Peyer's patch (tissue), 4 donors: ENCODE measurements at regions not wholly inside any gene's neighbourhood (a gene's known extent, or its start where the extent isn't known, plus 50 kb on each side); places are given as distances from the start of the nearest gene placed in this dataset.

ENCODE experiments used
- DNase-seq, 3 donors: peaks; one replicate each; pipeline ENCODE4 v3.0.0-alpha.2; 2017 to 2019
- H3K27ac ChIP-seq, 4 donors: fragments of 200-600 bp; sonication (generic); one replicate each; pipeline ENCODE4 v1.5.1; 2016 to 2019
- H3K27me3 ChIP-seq, 2 donors: fragments of 200-600 bp; sonication (generic); one replicate each; pipeline ENCODE4 v1.5.1; 2019
- H3K36me3 ChIP-seq, 3 donors: fragments of 200-600 bp; sonication (generic); one replicate each; pipeline ENCODE4 v1.5.1; 2016 to 2019
- H3K4me1 ChIP-seq, 4 donors: fragments of 200-600 bp; sonication (generic); one replicate each; pipeline ENCODE4 v1.5.1; 2016 to 2019
- H3K4me3 ChIP-seq, 4 donors: fragments of 200-600 bp; sonication (generic); 1 replicate in 3 of 4; 2 replicates in 1 of 4; pipeline ENCODE4 v1.5.1; 2016 to 2019; ENCODE audit warnings: mild to moderate bottlenecking in 1 of 4
- H3K9me3 ChIP-seq, 4 donors: fragments of 200-600 bp; sonication (generic); one replicate each; pipeline ENCODE4 v1.5.1; 2016 to 2019; ENCODE audit warnings: mild to moderate bottlenecking in 1 of 4
- CTCF ChIP-seq, 6 experiments: fragments of 450-650 bp in 4 of 6; fragments of 200-600 bp in 2 of 6; sonication (generic) in 1 of 6; IDR thresholded peaks; one replicate each; pipeline ENCODE4 v1.5.1; 2017 to 2019; ENCODE audit warnings: antibody characterized with exemption in 6 of 6, mild to moderate bottlenecking in 3 of 6, moderate library complexity in 1 of 6
- POLR2A ChIP-seq, 2 donors: fragments of 450-650 bp; IDR thresholded peaks; one replicate each; pipeline ENCODE4 v1.5.1; 2017; ENCODE audit warnings: antibody characterized with exemption in 2 of 2, mild to moderate bottlenecking in 2 of 2, moderate library complexity in 2 of 2

DNA sequence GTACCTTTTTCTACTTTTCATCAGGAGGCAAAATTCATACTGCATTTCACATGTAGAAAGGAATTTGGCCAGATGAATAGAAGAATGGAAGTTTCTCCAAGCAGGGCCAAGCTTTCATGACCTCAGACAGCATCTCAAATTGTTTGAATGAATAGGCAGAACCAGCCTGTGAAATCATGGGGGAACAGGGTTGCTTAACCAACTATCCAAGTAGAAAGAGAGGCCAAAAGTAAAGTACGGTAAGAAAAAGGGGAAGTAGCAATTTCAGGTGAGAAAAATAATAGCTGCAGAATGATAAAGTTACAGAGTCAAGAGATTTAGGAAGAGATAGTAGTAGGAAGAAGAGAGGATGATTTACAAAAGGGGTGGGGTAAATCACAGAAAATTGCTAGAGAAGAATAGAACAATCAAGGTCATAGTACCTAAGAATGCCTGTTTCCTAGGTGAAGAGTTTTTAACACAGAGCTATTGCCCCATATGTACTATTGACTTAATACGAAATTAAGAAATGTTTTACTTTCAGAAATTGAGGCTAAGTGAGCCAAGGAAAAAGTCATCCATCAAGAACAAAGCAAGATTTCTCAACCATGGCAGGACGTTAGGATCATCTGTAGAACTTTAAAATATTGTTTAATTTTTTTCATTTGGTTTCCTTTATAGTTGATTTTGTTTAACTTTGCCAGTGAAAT, 177.1 kb upstream of the TET2 start:
- H3K9me3 ChIP-seq, result no peaks in the 10 kb centered on the region
- TF ChIP-seq CTCF (IDR thresholded peaks at IDR 0.05), result no peak
- TF ChIP-seq POLR2A (IDR thresholded peaks at IDR 0.05), result no peak
- no peaks in the 10 kb centered on the region for H3K36me3 ChIP-seq
- H3K27me3 ChIP-seq, result no peaks in the 10 kb centered on the region
- no peaks in the 10 kb centered on the region for H3K4me1 ChIP-seq
- no peak overlapping the region for H3K4me3 ChIP-seq
- DNase-seq, result no peak
- no peak overlapping the region for H3K27ac ChIP-seq

GRCh38 chr4:104971462-104971861, 175.2 kb upstream of the TET2 start:
- H3K27me3 ChIP-seq, result no peaks in the 10 kb centered on the region
- H3K9me3 ChIP-seq, result no peaks in the 10 kb centered on the region
- no peak for TF ChIP-seq POLR2A (IDR thresholded peaks at IDR 0.05)
- TF ChIP-seq CTCF (IDR thresholded peaks at IDR 0.05), result no peak
- H3K4me3 ChIP-seq, result no peak overlapping the region
- no peak overlapping the region for H3K27ac ChIP-seq
- H3K36me3 ChIP-seq, result no peaks in the 10 kb centered on the region
- no peak for DNase-seq
- H3K4me1 ChIP-seq, result no peaks in the 10 kb centered on the region

DNA sequence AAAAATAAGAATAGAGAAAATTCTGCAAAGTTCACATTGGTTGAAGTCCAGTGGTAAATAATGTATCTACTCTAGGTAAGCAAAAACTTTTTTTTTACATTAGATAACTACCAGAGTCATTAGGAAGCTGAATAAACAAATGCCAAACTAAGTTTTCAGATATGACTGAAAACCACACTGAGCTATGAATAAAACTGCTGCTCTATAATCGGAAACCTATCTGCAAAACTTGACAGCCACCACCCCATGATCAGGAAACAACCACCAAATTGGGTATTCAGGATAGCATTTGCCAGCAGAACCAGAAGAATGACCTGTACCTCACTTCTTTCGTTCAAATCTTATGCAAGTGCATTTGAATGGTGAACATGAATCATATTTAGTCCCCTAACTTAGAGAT, 173.0 kb upstream of the TET2 start:
- Histone ChIP-seq H3K36me3 (no peaks in the 10 kb centered on the region), H3K9me3 (no peaks in the 10 kb centered on the region), H3K4me1 (no peaks in the 10 kb centered on the region), H3K4me3 (no peak overlapping the region), H3K27me3 (no peaks in the 10 kb centered on the region), H3K27ac (no peak overlapping the region)
- DNase-seq, result no peak
- no peak for TF ChIP-seq POLR2A (IDR thresholded peaks at IDR 0.05)
- TF ChIP-seq CTCF (IDR thresholded peaks at IDR 0.05), result no peak

GRCh38 chr4:104975617-104976016, 171.1 kb upstream of the TET2 start:
- no peaks in the 10 kb centered on the region for H3K4me1 ChIP-seq
- TF ChIP-seq CTCF (IDR thresholded peaks at IDR 0.05), result no peak
- no peak for TF ChIP-seq POLR2A (IDR thresholded peaks at IDR 0.05)
- no peaks in the 10 kb centered on the region for H3K27me3 ChIP-seq
- H3K9me3 ChIP-seq, result no peaks in the 10 kb centered on the region
- H3K4me3 ChIP-seq, result no peak overlapping the region
- no peak for DNase-seq
- no peak overlapping the region for H3K27ac ChIP-seq
- no peaks in the 10 kb centered on the region for H3K36me3 ChIP-seq

DNA sequence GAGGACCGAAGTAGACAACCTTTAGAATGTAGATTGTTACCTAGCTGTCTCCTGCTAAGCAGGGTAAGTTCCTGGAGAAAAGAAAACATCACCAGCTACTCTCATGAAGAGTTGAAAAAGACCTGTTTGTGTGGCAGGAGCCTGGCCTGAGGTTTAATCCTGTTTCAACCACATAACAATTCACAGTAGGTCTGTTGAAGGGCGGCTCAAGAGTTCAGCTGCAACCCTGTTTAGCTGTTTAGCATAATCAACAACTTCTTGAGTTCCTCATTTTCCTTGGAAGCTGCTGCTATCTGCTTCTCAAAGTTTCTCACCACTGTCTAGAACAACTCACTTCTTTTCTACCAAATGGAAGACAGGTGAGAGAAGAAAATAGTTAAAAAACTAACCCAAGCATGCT, 170.4 kb upstream of the TET2 start:
- no peak overlapping the region for H3K4me3 ChIP-seq
- no peaks in the 10 kb centered on the region for H3K27me3 ChIP-seq
- H3K36me3 ChIP-seq, result no peaks in the 10 kb centered on the region
- no peak for DNase-seq
- H3K9me3 ChIP-seq, result no peaks in the 10 kb centered on the region
- H3K4me1 ChIP-seq, result no peaks in the 10 kb centered on the region
- H3K27ac ChIP-seq, result no peak overlapping the region
- TF ChIP-seq CTCF (IDR thresholded peaks at IDR 0.05), result no peak
- TF ChIP-seq POLR2A (IDR thresholded peaks at IDR 0.05), result no peak
